ENCODE measurements at regions not wholly inside any gene's neighbourhood (a gene's known extent, or its start where the extent isn't known, plus 50 kb on each side); places are given as distances from the start of the nearest gene placed in this dataset.

GRCh38 chr2:48221846-48222516 lies 92.5 kb upstream of the FOXN2 start:
- Histone ChIP-seq H4K8ac (ENCODE audit: low read depth, low read length) (no peak overlapping the region), H3K9ac (ENCODE audit: low read depth, low read length, poor library complexity) (no peak overlapping the region), H2BK15ac (ENCODE audit: low read length) (no peak overlapping the region), H3K23ac (ENCODE audit: low read depth, low read length, poor library complexity) (no peak overlapping the region), H4K91ac (ENCODE audit: low read depth, low read length, poor library complexity) (no peak overlapping the region), H2AK5ac (ENCODE audit: low read depth, low read length) (no peak overlapping the region), H3K14ac (ENCODE audit: low read length) (no peak overlapping the region), H2AFZ (ENCODE audit: low read length) (no peak overlapping the region), H3K36me3 (replicated peaks in 1 of 2; ENCODE audit: control insufficient read depth in 2 of 2, insufficient read depth in 2 of 2, low read length in 2 of 2) (no peaks in the 10 kb centered on the region), H2BK12ac (ENCODE audit: low read length) (no peak overlapping the region), H3K79me1 (ENCODE audit: low read depth, low read length) (no peaks in the 10 kb centered on the region), H3K4me3 (ENCODE audit: low read length in 2 of 2) (no peak overlapping the region), H3K4ac (ENCODE audit: low read length) (no peak overlapping the region), H3K27me3 (ENCODE audit: control insufficient read depth in 3 of 3, insufficient read depth in 3 of 3, low read depth in 1 of 3, low read length in 3 of 3) (no peaks in the 10 kb centered on the region), H3K9me3 (replicated peaks in 1 of 2; ENCODE audit: control insufficient read depth in 2 of 2, insufficient read depth in 1 of 2, low read depth in 1 of 2, low read length in 2 of 2) (no peaks in the 10 kb centered on the region), H3K4me2 (ENCODE audit: insufficient read depth, low read length, poor library complexity, severe bottlenecking) (no peak overlapping the region), H3K18ac (ENCODE audit: low read length) (no peak overlapping the region), H3K4me1 (ENCODE audit: control insufficient read depth in 2 of 2, insufficient read depth in 1 of 2, low read depth in 1 of 2, low read length in 2 of 2) (no peaks in the 10 kb centered on the region), H2BK5ac (ENCODE audit: low read length) (no peak overlapping the region), H3K27ac (replicated peaks; ENCODE audit: low read length) (no peak overlapping the region), H2BK120ac (ENCODE audit: low read depth, low read length) (no peak overlapping the region)
- no peak for DNase-seq (ENCODE audit: low spot score)
- no CpG with 5 or more reads among the region's 4 CpGs for WGBS, 2 donors (ENCODE audit: extremely low coverage in 2 of 2, insufficient read length in 2 of 2, insufficient replicate concordance in 1 of 2)

DNA sequence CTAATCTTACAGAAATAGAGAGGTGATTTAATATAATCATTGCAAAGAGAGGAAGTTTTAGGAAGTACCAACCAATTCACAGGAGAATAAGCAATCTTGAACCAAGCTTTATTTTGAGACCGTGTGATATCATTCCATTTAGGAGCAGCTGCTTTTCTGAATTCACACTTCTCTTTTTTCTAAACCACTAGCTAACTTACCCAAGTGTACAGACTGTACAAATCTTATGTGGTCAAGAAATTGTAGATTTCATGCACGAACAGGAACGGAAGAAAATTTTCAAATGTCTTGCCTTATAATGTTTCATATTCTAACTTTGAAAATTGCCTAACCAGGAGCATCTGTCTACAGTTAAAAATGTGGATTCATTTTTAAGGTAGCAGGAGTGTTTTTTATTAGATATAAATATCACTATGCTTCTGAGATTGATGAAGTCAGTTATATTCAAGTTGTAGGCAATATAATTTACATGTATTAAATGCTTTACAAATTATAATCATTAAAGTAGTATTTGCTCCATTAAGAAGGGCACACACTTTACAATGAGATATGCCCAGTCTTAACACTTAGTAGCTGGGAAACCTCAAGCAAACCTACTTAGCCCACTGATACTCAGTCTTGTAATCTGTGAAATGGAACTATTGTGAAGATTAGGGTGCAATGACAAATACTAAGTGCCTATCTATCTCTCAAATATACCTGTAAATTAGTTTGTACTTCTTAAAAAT lies 86.7 kb upstream of the FOXN2 start:
- no CpG with 5 or more reads among the region's 3 CpGs for WGBS, 2 donors (ENCODE audit: extremely low coverage in 2 of 2, insufficient read length in 2 of 2, insufficient replicate concordance in 1 of 2)
- no peak for DNase-seq (ENCODE audit: low spot score)
- no peak overlapping the region for H3K4me2 ChIP-seq (ENCODE audit: insufficient read depth, low read length, poor library complexity, severe bottlenecking)

DNA sequence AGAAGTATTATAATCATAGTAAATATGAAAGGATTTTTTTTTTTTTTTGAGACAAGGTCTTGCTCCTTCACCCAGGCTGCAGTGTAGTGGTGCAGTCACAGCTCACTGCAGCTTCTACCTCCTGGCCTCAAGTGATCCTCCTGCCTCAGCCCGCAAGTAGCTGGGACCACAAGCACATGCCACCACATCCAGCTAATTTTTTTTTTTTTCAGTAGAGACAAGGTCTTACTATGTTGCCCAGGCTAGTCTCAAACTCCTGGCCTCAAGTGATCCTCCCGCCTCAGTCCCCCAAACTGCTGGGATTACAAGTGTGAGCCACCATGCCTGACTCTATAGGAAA lies 86.2 kb upstream of the FOXN2 start:
- Histone ChIP-seq H3K18ac (ENCODE audit: low read length) (no peak overlapping the region), H3K9me3 (replicated peaks in 1 of 2; ENCODE audit: control insufficient read depth in 2 of 2, insufficient read depth in 1 of 2, low read depth in 1 of 2, low read length in 2 of 2) (no peaks in the 10 kb centered on the region), H2BK120ac (ENCODE audit: low read depth, low read length) (no peak overlapping the region), H3K27me3 (ENCODE audit: control insufficient read depth in 3 of 3, insufficient read depth in 3 of 3, low read depth in 1 of 3, low read length in 3 of 3) (no peaks in the 10 kb centered on the region), H2AFZ (ENCODE audit: low read length) (no peak overlapping the region), H2BK15ac (ENCODE audit: low read length) (no peak overlapping the region), H4K8ac (ENCODE audit: low read depth, low read length) (no peak overlapping the region), H3K4ac (ENCODE audit: low read length) (no peak overlapping the region), H3K4me1 (ENCODE audit: control insufficient read depth in 2 of 2, insufficient read depth in 1 of 2, low read depth in 1 of 2, low read length in 2 of 2) (no peaks in the 10 kb centered on the region), H3K4me2 (ENCODE audit: insufficient read depth, low read length, poor library complexity, severe bottlenecking) (no peak overlapping the region), H2BK5ac (ENCODE audit: low read length) (no peak overlapping the region), H3K79me1 (ENCODE audit: low read depth, low read length) (no peaks in the 10 kb centered on the region), H3K36me3 (replicated peaks in 1 of 2; ENCODE audit: control insufficient read depth in 2 of 2, insufficient read depth in 2 of 2, low read length in 2 of 2) (no peaks in the 10 kb centered on the region), H3K23ac (ENCODE audit: low read depth, low read length, poor library complexity) (no peak overlapping the region), H2BK12ac (ENCODE audit: low read length) (no peak overlapping the region), H3K4me3 (ENCODE audit: low read length in 2 of 2) (no peak overlapping the region), H2AK5ac (ENCODE audit: low read depth, low read length) (no peak overlapping the region), H3K9ac (ENCODE audit: low read depth, low read length, poor library complexity) (no peak overlapping the region), H4K91ac (ENCODE audit: low read depth, low read length, poor library complexity) (no peak overlapping the region), H3K14ac (ENCODE audit: low read length) (no peak overlapping the region), H3K27ac (replicated peaks; ENCODE audit: low read length) (no peak overlapping the region)
- no CpG with 5 or more reads among the region's 2 CpGs for WGBS, 2 donors (ENCODE audit: extremely low coverage in 2 of 2, insufficient read length in 2 of 2, insufficient replicate concordance in 1 of 2)
- no peak for DNase-seq (ENCODE audit: low spot score)

More for the DNA sequence above, 86.7 kb upstream of the FOXN2 start:
- Histone ChIP-seq H3K23ac (ENCODE audit: low read depth, low read length, poor library complexity) (no peak overlapping the region), H4K8ac (ENCODE audit: low read depth, low read length) (no peak overlapping the region), H3K27me3 (ENCODE audit: control insufficient read depth in 3 of 3, insufficient read depth in 3 of 3, low read depth in 1 of 3, low read length in 3 of 3) (no peaks in the 10 kb centered on the region), H3K4ac (ENCODE audit: low read length) (no peak overlapping the region), H3K18ac (ENCODE audit: low read length) (no peak overlapping the region), H2AFZ (ENCODE audit: low read length) (no peak overlapping the region), H3K14ac (ENCODE audit: low read length) (no peak overlapping the region), H4K91ac (ENCODE audit: low read depth, low read length, poor library complexity) (no peak overlapping the region), H3K27ac (replicated peaks; ENCODE audit: low read length) (no peak overlapping the region), H3K9me3 (replicated peaks in 1 of 2; ENCODE audit: control insufficient read depth in 2 of 2, insufficient read depth in 1 of 2, low read depth in 1 of 2, low read length in 2 of 2) (no peaks in the 10 kb centered on the region), H2BK15ac (ENCODE audit: low read length) (no peak overlapping the region), H3K4me1 (ENCODE audit: control insufficient read depth in 2 of 2, insufficient read depth in 1 of 2, low read depth in 1 of 2, low read length in 2 of 2) (no peaks in the 10 kb centered on the region), H2BK5ac (ENCODE audit: low read length) (no peak overlapping the region), H2BK12ac (ENCODE audit: low read length) (no peak overlapping the region), H3K4me3 (ENCODE audit: low read length in 2 of 2) (no peak overlapping the region), H2BK120ac (ENCODE audit: low read depth, low read length) (no peak overlapping the region), H3K36me3 (replicated peaks in 1 of 2; ENCODE audit: control insufficient read depth in 2 of 2, insufficient read depth in 2 of 2, low read length in 2 of 2) (no peaks in the 10 kb centered on the region), H3K79me1 (ENCODE audit: low read depth, low read length) (no peaks in the 10 kb centered on the region), H2AK5ac (ENCODE audit: low read depth, low read length) (no peak overlapping the region), H3K9ac (ENCODE audit: low read depth, low read length, poor library complexity) (no peak overlapping the region)

- Histone ChIP-seq H3K9me3 (replicated peaks in 1 of 2; ENCODE audit: control insufficient read depth in 2 of 2, insufficient read depth in 1 of 2, low read depth in 1 of 2, low read length in 2 of 2) (no peaks in the 10 kb centered on the region), H2BK5ac (ENCODE audit: low read length) (no peak overlapping the region), H2BK12ac (ENCODE audit: low read length) (no peak overlapping the region), H4K8ac (ENCODE audit: low read depth, low read length) (no peak overlapping the region), H3K23ac (ENCODE audit: low read depth, low read length, poor library complexity) (no peak overlapping the region), H4K91ac (ENCODE audit: low read depth, low read length, poor library complexity) (no peak overlapping the region), H2BK120ac (ENCODE audit: low read depth, low read length) (no peak overlapping the region), H3K4me1 (ENCODE audit: control insufficient read depth in 2 of 2, insufficient read depth in 1 of 2, low read depth in 1 of 2, low read length in 2 of 2) (no peaks in the 10 kb centered on the region), H3K79me1 (ENCODE audit: low read depth, low read length) (no peaks in the 10 kb centered on the region), H3K9ac (ENCODE audit: low read depth, low read length, poor library complexity) (no peak overlapping the region), H3K36me3 (replicated peaks in 1 of 2; ENCODE audit: control insufficient read depth in 2 of 2, insufficient read depth in 2 of 2, low read length in 2 of 2) (no peaks in the 10 kb centered on the region), H2AFZ (ENCODE audit: low read length) (no peak overlapping the region), H3K4me2 (ENCODE audit: insufficient read depth, low read length, poor library complexity, severe bottlenecking) (no peak overlapping the region), H3K14ac (ENCODE audit: low read length) (no peak overlapping the region), H3K4me3 (ENCODE audit: low read length in 2 of 2) (no peak overlapping the region), H3K27ac (replicated peaks; ENCODE audit: low read length) (no peak overlapping the region), H3K18ac (ENCODE audit: low read length) (no peak overlapping the region), H3K4ac (ENCODE audit: low read length) (no peak overlapping the region), H3K27me3 (ENCODE audit: control insufficient read depth in 3 of 3, insufficient read depth in 3 of 3, low read depth in 1 of 3, low read length in 3 of 3) (no peaks in the 10 kb centered on the region), H2BK15ac (ENCODE audit: low read length) (no peak overlapping the region), H2AK5ac (ENCODE audit: low read depth, low read length) (no peak overlapping the region)
- no CpG with 5 or more reads among the region's 5 CpGs for WGBS, 2 donors (ENCODE audit: extremely low coverage in 2 of 2, insufficient read length in 2 of 2, insufficient replicate concordance in 1 of 2)
- no peak for DNase-seq (ENCODE audit: low spot score)
Observed at GRCh38 chr2:48229063-48229462, 85.4 kb upstream of the FOXN2 start.
